ENCODE measurements at regions not wholly inside any gene's neighbourhood (a gene's known extent, or its start where the extent isn't known, plus 50 kb on each side); places are given as distances from the start of the nearest gene placed in this dataset.

GRCh38 chr7:155992974-155993373, 180.7 kb upstream of the SHH start:
- TF ChIP-seq TAF1 (conservative IDR thresholded peaks at IDR 0.05) (no peak), CTCF (IDR thresholded peaks at IDR 0.05; ENCODE audit: low read depth, low read length, missing input control) (no peak)
